G401 (cell line): ENCODE measurements at regions not wholly inside any gene's neighbourhood (a gene's known extent, or its start where the extent isn't known, plus 50 kb on each side); places are given as distances from the start of the nearest gene placed in this dataset.

Experiments
- DNase-seq: peaks from one replicate; pipeline ENCODE4 v3.0.0-alpha.2; 2015; ENCODE audit warnings: low spot score
- in situ Hi-C: cut with HindIII; loops from 2 replicates; pipeline ENCODE4 v1.10.0; 2016; ENCODE audit warnings: low sequenced_read_pairs, mixed read lengths

GRCh38 chr7:11221984-11222383 lies 248.3 kb downstream of the PHF14 start:
- in situ Hi-C loops: no loop called here
- DNase-seq: no peak

- in situ Hi-C loops: no loop called here
- no peak for DNase-seq
These were observed 250.9 kb downstream of the PHF14 start for GRCh38 chr7:11224535-11224934.

GRCh38 chr7:11228515-11228914 lies 254.8 kb downstream of the PHF14 start:
- in situ Hi-C loops: no loop called here
- DNase-seq: peak; percentile 80

- in situ Hi-C loops: no loop called here
- no peak for DNase-seq
These were observed 257.5 kb downstream of the PHF14 start for GRCh38 chr7:11231190-11231589.

GRCh38 chr7:11232462-11232861 lies 258.8 kb downstream of the PHF14 start:
- DNase-seq: no peak
- in situ Hi-C loops: no loop called here

GRCh38 chr7:11233871-11234270 lies 260.2 kb downstream of the PHF14 start:
- no peak for DNase-seq
- in situ Hi-C loops: no loop called here

GRCh38 chr7:11235491-11235890 lies 261.8 kb downstream of the PHF14 start:
- DNase-seq: no peak
- in situ Hi-C loops: no loop called here

- in situ Hi-C loops: no loop called here
- DNase-seq: no peak
These were observed 263.0 kb downstream of the PHF14 start for GRCh38 chr7:11236680-11237079.

- no peak for DNase-seq
- in situ Hi-C loops: no loop called here
These were observed 264.1 kb downstream of the PHF14 start for GRCh38 chr7:11237742-11238141.

GRCh38 chr7:11239316-11239715 lies 265.6 kb downstream of the PHF14 start:
- in situ Hi-C loops: no loop called here
- DNase-seq: no peak

- in situ Hi-C loops: no loop called here
- no peak for DNase-seq
These were observed 270.1 kb downstream of the PHF14 start for GRCh38 chr7:11243739-11244138.

- DNase-seq: no peak
- in situ Hi-C loops: no loop called here
These were observed 270.5 kb downstream of the PHF14 start for GRCh38 chr7:11244149-11244548.

GRCh38 chr7:11247545-11247944 lies 273.9 kb downstream of the PHF14 start:
- in situ Hi-C loops: no loop called here
- no peak for DNase-seq

- no peak for DNase-seq
- in situ Hi-C loops: no loop called here
These were observed 277.8 kb downstream of the PHF14 start for GRCh38 chr7:11251436-11251835.

GRCh38 chr7:11252011-11252607 lies 278.4 kb downstream of the PHF14 start:
- in situ Hi-C loops: no loop called here
- no peak for DNase-seq

- in situ Hi-C loops: no loop called here
- DNase-seq: no peak
These were observed 279.1 kb downstream of the PHF14 start for GRCh38 chr7:11252705-11253272.

- peak; percentile 68 for DNase-seq
- in situ Hi-C loops: no loop called here
These were observed 282.8 kb downstream of the PHF14 start for GRCh38 chr7:11256501-11256900.

GRCh38 chr7:11261470-11261869 lies 287.8 kb downstream of the PHF14 start:
- peak; percentile 60 for DNase-seq
- in situ Hi-C loops: no loop called here

GRCh38 chr7:11266101-11266500 lies 292.4 kb downstream of the PHF14 start:
- no peak for DNase-seq
- in situ Hi-C loops: no loop called here

- in situ Hi-C loops: no loop called here
- DNase-seq: no peak
These were observed 298.7 kb downstream of the PHF14 start for GRCh38 chr7:11272352-11272751.

- in situ Hi-C loops: no loop called here
These were observed 300.4 kb downstream of the PHF14 start for GRCh38 chr7:11274074-11274473.

More at GRCh38 chr7:11274074-11274473, 300.4 kb downstream of the PHF14 start:
- DNase-seq: no peak
